Hematopoietic multipotent progenitor cell treated with erythropoietin and hydrocortisone succinate and interleukin-3 and kit ligand, for 17 days (in vitro differentiated cells): ENCODE measurements at regions not wholly inside any gene's neighbourhood (a gene's known extent, or its start where the extent isn't known, plus 50 kb on each side); places are given as distances from the start of the nearest gene placed in this dataset.

ENCODE experiments used
- DNase-seq: peaks from one replicate; pipeline ENCODE4 v3.0.0-alpha.2; 2015; ENCODE audit warnings: low spot score

DNA sequence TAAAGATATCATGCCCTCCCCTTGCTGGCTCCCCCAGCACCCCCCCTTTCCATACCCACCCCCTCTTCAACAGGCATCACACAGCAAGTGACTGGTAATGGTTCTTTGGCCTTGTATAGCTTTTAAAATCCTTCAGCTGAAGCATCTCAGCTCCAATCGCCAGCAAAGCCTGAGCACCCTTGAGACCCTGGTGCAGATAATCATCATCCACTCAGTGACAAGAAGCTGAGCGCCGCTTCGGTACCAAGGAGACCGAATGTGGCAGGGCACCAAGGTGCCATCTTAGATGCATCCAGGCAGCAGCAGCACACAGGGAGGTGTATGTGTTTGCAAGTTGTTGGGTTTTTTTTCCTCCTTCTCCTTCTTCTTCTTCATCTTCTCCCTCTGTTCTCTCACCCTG is 232.7 kb downstream of the BCL11A start:
- no peak for DNase-seq

- no peak for DNase-seq
Measured at GRCh38 chr2:60319031-60319547, 234.4 kb downstream of the BCL11A start.

DNA sequence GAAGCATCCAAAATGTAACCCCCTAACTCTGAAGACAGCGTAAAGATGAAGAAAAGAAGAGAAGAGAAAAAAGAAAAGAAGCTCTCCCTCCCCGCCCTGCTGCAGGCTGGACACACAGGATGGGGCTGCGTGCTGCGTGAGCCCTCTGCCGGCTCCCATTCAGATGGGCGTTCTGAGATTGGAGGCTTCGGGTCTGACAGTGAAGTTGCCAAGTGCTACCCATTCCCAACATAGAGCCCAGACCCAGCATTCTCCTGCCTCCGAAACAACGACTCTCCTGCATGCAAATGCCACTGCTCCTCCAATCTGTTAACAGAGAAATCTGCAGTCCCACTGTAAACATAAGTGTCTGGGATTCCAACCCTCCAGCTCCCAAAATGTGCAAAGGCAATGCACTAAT is 234.9 kb downstream of the BCL11A start:
- DNase-seq = no peak

DNA sequence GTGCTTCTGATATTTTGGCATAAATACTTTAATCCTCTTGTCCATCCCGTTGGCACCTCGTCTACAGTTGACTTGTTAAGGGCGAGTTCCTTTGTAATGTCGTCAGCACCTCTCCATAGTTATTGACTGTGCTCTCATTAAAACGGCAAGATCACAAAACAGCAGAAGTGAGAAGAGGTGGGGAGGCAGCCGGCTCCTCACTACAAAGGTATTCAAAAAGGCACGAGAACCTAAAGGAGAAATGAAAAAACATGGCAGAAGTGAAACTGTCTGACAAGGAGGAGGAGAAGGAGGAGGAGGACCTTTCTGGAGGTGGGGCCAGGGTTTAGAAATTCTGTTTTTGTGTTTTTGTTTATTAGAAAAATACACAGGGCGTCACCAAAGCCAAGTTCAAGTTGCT is 235.6 kb downstream of the BCL11A start:
- DNase-seq = no peak

DNA sequence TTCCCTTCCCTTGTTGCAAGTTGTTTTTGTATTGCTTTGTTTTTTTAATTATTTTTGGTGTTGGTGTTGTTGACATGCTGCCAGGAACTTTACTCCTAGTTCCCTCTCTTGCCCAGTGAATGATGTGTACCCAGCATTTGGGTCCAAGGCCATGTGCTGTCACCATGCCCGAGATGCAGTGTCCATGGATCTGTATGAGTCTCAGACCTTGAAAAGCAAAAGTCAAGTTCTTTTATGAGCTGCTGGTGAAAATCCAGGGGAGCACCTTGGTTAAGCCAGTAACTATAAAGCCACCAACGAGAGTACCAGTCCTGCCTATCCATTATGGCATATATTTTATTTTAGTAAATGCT is 236.4 kb downstream of the BCL11A start:
- DNase-seq = no peak

DNA sequence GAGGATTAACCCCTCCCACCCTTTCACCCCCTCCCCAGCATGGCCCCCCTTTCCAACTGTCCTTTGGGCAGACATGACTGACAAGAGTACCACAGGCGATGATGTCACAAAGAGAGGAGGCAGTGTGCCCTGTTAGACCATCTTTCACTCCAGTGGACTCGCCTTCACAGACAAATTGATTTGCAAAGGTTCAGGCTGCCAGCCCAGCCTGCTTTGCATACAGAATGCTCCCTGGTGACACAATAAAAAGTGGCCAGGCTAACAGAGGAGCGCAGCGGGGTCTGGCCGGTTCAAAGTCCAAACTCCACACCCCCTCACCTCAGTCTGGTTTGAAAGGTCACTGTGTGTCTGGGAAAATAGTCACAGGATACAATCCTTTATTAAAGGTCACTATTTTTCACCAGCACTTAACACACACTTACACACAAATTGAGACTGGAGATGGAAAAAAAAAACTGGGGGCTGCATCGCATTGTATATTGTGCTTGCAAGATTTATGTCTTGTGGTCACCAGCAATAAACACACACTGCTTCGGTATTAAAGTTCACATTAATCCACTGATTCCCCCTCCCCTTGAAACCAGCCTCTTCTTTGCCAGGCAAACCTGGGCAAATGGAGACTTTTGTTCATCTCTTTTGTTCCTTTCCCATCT is 236.9 kb downstream of the BCL11A start:
- no peak for DNase-seq

- DNase-seq = no peak
Measured at GRCh38 chr2:60313470-60314172, 239.8 kb downstream of the BCL11A start.

DNA sequence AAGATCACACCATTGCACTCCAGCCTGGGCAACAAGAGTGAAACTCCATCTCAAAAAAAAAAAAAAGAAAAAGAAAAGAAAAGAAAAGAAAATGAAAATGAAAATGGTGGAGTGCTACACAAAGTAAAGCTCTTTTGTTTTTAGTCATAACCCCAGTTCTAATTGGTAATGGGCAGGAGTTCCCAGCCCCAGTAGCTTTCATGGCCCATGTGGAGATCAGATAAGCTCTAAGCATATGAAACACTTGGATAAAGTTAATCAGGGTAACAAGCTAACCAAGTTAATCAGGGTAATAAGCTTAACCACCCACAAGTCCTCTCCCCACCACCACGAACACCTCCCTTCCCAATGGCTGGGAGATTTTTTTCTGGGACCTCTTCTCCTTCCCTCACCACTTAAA is 240.8 kb downstream of the BCL11A start:
- DNase-seq = no peak

DNA sequence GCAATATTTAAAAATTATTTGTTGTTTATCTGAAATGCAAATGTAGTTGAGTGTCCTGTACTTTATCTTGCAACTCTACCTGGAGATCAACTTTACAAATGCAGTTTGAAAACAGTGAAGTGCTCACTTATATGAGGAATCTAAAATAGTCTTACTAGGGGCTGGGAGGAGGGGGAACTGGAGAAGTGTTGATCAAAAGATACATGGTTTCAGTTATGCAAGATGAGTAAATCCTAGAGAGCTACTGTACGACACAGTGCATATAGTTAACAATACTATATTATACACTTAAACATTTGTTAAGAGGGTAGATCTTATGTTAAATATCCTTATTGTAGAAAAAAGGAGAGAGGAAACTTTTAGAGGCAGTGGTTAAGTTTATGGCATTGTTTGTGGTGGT is 241.9 kb downstream of the BCL11A start:
- DNase-seq = no peak

DNA sequence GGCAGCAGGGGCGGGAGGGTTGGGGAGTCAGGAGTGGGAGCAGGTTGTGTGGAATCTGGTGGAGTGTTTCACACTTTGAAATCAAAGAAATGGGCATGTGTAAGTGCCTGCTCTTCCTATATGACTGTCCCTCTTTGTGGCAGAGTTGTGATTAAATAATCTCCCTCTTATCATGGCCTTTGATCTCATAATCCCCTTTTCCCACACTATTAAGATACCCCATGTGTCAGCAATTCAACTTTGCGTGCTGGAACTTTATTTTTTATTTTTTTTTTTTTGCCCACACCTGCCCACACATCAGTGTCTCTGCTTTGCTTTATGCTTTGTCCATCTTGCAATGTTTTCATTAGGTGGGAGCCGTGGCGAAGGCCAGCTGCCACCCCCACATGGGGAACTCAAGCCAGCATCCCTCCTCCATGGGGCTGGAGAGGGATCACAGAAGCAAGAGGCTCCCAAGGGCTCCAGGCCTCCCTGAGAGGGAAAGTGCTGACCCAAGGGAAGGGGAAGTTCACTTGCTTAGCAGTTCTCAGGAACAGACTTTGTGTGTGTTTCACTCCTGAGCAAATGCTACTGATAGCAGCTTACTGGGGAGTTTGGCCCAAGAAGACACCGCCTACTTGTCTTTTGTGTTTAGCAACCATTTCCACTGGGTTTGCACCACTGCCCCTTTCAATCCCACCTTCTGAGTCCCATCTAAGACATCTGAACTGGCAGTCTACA is 243.4 kb downstream of the BCL11A start:
- no peak for DNase-seq

DNA sequence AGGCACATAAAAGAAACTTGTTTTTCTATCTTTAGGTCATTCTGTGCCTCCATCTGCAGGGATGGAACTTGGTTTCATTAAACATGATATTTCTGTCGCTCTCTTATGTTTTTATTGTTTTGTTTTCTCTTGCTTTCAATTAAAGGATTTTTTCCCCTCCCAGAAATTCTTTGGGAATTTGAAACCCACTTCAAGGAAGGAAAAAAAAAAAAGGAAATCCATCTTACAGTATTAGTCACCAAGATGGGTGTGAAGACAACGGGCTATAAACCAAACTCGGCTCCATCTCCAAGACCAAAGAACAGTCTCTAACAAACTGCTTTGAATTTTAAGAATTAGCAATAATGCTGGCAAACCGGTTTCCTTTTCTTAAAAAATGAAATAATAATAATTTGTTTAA is 244.1 kb downstream of the BCL11A start:
- no peak for DNase-seq

DNA sequence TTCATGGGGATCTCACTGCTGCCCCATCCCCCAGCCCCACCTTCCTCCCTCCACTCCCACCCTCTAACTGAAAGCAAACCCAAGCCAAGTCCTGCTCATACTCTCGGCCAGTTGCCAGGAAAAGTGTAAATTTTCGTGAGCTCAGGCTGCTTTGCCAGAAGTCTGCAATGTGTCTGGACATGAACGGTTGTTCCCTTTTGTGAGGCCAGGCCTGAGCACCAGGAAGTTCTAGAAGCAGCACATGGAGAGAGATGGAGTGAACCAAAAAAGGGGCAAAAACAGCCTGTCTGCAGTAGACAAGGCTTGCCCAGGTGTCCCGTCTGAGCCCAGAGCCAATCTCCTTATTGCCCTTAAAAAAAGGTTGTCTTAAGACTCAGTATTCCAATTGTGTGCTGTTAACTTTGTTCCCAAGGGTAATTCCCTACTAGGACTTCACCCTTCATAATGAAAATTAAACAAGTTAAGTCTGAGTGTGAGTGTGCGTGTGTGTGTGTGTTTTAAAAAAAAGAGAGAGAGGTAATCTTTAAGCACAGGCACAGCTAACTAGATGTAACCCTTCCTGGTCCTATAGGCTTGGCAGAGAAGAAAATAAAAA is 247.1 kb downstream of the BCL11A start:
- DNase-seq = no peak

- DNase-seq = no peak
Measured at GRCh38 chr2:60303680-60304079, 249.8 kb downstream of the BCL11A start.

- DNase-seq = no peak
Measured at GRCh38 chr2:60302377-60303126, 250.9 kb downstream of the BCL11A start.

DNA sequence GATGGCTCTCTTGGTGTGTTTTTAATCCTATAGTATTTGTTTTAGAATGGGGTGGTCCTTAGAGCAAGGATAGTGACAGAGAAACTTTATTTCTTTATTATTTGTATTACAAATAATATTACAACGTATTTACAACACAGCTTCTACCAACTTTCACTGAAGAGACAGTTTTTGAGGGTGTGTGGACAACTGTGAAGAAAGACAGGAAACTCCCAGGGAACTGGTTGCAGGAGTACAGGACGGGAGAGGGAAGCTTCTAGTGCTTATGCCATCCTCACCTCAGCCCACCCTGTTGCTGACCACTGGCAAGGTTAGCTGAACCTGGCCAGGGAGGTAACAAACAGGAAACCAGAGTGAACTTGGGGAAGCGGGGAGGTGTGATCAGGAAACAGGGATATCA is 251.7 kb downstream of the BCL11A start:
- no peak for DNase-seq

- no peak for DNase-seq
Measured at GRCh38 chr2:60299179-60299578, 254.3 kb downstream of the BCL11A start.

DNA sequence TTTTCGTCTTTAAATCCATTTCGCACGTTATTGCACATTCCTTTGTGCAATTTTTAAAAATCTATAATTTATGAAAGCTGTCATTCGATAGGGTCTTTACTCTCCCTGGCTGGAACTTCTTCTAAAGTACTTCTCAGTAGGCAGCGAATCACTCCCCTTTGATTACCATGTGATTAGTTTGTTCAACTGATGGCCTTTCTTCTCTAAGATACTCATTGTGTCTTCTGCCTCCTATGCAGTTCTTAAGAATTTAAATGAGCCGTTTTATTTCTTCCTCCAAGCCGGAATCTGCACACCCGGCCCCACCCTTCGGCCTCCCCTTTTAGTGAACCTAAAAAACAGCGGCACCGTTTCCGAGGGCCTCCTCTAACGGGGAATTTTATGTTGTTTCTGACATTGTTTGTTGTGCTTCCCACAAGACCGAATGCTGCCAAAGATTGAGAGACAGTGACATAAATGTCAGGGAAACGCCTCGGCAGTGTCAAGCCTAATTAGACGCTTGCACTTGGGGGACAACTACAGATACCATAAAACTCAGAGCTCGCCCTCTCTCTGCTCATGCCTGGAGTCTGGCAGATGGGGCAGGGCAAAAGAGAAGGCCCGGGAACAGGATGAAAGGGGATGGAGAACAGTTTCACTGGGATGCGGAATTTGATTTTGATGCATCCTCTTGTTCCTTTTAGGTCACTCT is 255.3 kb downstream of the BCL11A start:
- no peak for DNase-seq

GRCh38 chr2:60297296-60298005 is 256.0 kb downstream of the BCL11A start:
- DNase-seq = no peak

GRCh38 chr2:60296219-60296955 is 257.1 kb downstream of the BCL11A start:
- DNase-seq = no peak

GRCh38 chr2:60295636-60295962 is 257.9 kb downstream of the BCL11A start:
- DNase-seq = no peak
